RWPE1 (cell line): ENCODE measurements at regions not wholly inside any gene's neighbourhood (a gene's known extent, or its start where the extent isn't known, plus 50 kb on each side); places are given as distances from the start of the nearest gene placed in this dataset.

ENCODE experiments used
- CTCF ChIA-PET: fragments of 350-600 bp; sonication (Branson Sonifier 250); formaldehyde crosslinking; extraction: SDS; loops from one replicate; lab custom pipeline; 2021; lab: Yijun Ruan, JAX
- POLR2A ChIA-PET: fragments of 400-600 bp; formaldehyde crosslinking; extraction: SDS; loops from one replicate; lab custom pipeline; 2020; ENCODE audit warnings: antibody characterized with exemption; ENCODE audit not compliant: low non-redundant PET; lab: Yijun Ruan, JAX
- DNase-seq: peaks from one replicate; pipeline ENCODE4 v3.0.0; 2012; ENCODE audit warnings: low spot score
- H3K27ac ChIP-seq: fragments of 450-650 bp; 2 replicates; pipeline ENCODE4 v1.5.1; 2017
- TF ChIP-seq, protein P1 (sequence below): fragments of 450-650 bp; conservative IDR thresholded peaks from 2 replicates; pipeline ENCODE4 v1.5.1; 2017; ENCODE audit warnings: low read depth, mild to moderate bottlenecking

DNA sequence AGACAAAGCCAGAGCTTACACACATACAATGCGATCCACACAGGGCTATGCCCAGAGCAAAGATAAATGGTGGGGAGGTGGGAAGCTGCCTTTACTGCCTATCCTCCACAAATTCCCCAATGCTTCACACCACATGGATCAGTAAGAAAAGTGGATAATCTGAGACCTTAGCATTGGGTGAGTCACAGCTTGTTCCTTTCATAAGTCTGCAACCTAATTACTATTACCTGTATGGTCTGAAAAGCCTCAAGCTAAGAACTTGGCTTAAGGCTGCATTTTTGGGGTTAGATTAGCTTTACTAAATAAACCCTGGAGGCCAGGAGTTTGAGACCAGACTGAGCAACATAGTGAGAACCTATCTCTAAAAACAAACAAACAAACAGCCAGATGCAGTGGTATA is 66.0 kb upstream of the BTBD3 start:
- POLR2A ChIA-PET: no interaction called here
- TF ChIP-seq, protein P1, sequence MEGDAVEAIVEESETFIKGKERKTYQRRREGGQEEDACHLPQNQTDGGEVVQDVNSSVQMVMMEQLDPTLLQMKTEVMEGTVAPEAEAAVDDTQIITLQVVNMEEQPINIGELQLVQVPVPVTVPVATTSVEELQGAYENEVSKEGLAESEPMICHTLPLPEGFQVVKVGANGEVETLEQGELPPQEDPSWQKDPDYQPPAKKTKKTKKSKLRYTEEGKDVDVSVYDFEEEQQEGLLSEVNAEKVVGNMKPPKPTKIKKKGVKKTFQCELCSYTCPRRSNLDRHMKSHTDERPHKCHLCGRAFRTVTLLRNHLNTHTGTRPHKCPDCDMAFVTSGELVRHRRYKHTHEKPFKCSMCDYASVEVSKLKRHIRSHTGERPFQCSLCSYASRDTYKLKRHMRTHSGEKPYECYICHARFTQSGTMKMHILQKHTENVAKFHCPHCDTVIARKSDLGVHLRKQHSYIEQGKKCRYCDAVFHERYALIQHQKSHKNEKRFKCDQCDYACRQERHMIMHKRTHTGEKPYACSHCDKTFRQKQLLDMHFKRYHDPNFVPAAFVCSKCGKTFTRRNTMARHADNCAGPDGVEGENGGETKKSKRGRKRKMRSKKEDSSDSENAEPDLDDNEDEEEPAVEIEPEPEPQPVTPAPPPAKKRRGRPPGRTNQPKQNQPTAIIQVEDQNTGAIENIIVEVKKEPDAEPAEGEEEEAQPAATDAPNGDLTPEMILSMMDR: no peak
- peak; percentile 46 for DNase-seq
- H3K27ac ChIP-seq: peak overlapping the region; percentile 50; the same call in 1 of the 2 replicates
- CTCF ChIA-PET: interaction anchor here (0.6 to 0.7 kb wide), 2 partner anchors 60 to 1015 kb away, joined by 3 read pairs; no protein-coding TSS in a partner anchor

GRCh38 chr20:11852189-11852588 is 65.5 kb upstream of the BTBD3 start:
- H3K27ac ChIP-seq: peak overlapping the region; percentile 44; the same call in 1 of the 2 replicates
- TF ChIP-seq, protein P1: no peak
- no peak for DNase-seq
- ChIA-PET POLR2A (no interaction called here), CTCF (interaction anchor here (0.7 kb wide), 1 partner anchor 1016 kb away, joined by 3 read pairs; no protein-coding TSS in a partner anchor)

DNA sequence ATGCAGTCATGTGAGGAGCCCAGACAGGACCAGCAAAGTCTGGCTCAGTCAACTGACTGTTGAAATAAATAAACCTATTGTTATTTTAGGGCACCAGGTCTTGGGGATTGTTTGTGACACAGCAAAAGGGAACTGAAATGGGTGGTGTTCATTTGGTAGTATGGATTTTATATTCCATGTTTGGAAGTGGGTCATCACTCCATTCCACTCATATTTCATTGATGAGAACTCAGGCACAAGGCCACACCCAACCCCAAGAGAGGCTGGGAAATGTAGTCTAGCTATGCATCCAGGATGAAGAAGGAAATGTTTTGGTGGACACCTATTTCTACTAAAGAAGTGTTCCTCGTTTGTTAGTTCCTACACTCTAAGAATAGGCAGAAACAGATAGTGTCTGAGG is 64.9 kb upstream of the BTBD3 start:
- CTCF ChIA-PET: interaction anchor here (0.6 kb wide), 1 partner anchor 41 kb away, joined by 4 read pairs; no protein-coding TSS in a partner anchor
- POLR2A ChIA-PET: no interaction called here
- H3K27ac ChIP-seq: peak overlapping the region; percentile 44; the same call in 1 of the 2 replicates
- peak; percentile 63 for DNase-seq
- TF ChIP-seq, protein P1: no peak

DNA sequence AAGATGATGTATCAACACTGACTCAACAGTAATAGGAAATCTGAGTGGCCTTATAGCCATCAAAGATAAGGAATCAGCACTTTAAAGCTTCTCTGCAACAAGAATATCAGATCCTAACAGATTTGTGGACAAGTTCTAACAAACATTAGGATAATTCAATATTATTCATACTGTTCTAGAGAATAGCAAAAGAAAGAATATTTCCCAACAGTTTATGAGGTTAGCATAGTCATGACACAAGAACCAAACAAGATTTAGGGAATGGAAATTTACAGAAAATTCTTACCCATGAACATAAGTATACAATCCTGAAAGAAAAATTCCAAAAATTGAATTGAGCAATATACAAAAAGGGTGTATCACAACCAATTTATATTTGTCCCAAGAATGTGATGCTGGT is 64.3 kb upstream of the BTBD3 start:
- CTCF ChIA-PET: no interaction called here
- no peak for DNase-seq
- TF ChIP-seq, protein P1: no peak
- no peak overlapping the region for H3K27ac ChIP-seq
- POLR2A ChIA-PET: no interaction called here

- H3K27ac ChIP-seq: no peak overlapping the region
- DNase-seq: no peak
- TF ChIP-seq, protein P1: no peak
- ChIA-PET CTCF (no interaction called here), POLR2A (no interaction called here)
Measured at GRCh38 chr20:11861479-11861878, 56.2 kb upstream of the BTBD3 start.

DNA sequence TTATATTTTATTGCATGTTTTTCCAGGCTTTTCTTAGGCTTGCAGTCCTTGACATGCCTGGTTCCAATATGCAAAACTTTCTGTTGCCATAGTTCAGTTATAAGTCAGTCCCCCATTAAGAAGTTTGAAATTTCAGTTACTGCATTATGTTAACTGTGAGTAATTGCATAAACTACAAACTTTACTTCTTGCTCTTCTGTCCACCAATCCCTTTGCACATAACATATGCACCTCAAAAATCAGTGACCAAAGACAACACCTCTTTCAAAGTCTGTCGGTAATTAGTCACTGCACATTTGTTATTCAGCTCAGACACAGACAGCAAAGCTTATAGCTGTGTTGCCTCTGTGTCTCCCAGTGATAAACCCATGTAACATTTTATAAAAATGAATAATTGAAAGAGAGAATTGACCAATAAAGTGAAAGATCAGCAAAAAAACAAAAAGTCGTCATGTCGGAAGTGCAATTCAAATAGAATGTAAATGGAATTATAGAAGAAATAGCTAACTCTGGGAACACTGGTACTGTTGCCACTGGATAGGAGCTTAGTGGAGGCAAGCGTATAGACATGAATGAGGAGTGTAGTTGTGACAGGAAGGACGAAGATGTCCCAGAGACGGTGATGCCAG is 50.3 kb upstream of the BTBD3 start:
- POLR2A ChIA-PET: no interaction called here
- CTCF ChIA-PET: no interaction called here
- H3K27ac ChIP-seq: no peak overlapping the region
- TF ChIP-seq, protein P1: no peak
- DNase-seq: peak; percentile 21
